H1 (cell line): ENCODE measurements at regions not wholly inside any gene's neighbourhood (a gene's known extent, or its start where the extent isn't known, plus 50 kb on each side); places are given as distances from the start of the nearest gene placed in this dataset.

ENCODE experiments used
- CTCF ChIA-PET: fragments of 300-600 bp; sonication (Branson Sonifier 250); formaldehyde crosslinking; loops from one replicate; lab custom pipeline; 2021; ENCODE audit not compliant: partially characterized antibody; lab: Charles Lee
- POLR2A ChIA-PET: fragments of 300-600 bp; sonication (Branson Sonifier 250); formaldehyde crosslinking; loops from one replicate; lab custom pipeline; 2021; ENCODE audit warnings: inconsistent platforms; ENCODE audit not compliant: partially characterized antibody; lab: Charles Lee
- DNase-seq, 2 experiments: peaks; one replicate each; pipeline versions ENCODE4 v3.0.0 to v3.0.0-alpha.2; 2010 to 2022; ENCODE audit warnings: low spot score in 2 of 2, low read depth in 1 of 2, mixed read lengths in 1 of 2
- FAIRE-seq: peaks from 2 replicates; lab custom pipeline; 2011; peaks lifted over from hg19 to GRCh38; lab: Jason Lieb, UNC
- H2AFZ ChIP-seq: 2 replicates; pipeline ENCODE4 v1.8.1; 2012; ENCODE audit warnings: low read length, inconsistent platforms
- H2AK5ac ChIP-seq: 2 replicates; pipeline ENCODE4 v1.6.1; 2013; ENCODE audit warnings: low read depth, low read length
- H2BK120ac ChIP-seq: replicated peaks from 2 replicates; pipeline ENCODE3; 2013; ENCODE audit warnings: low read depth, low read length, inconsistent platforms
- H2BK12ac ChIP-seq: 2 replicates; pipeline ENCODE4 v1.6.1; 2013; ENCODE audit warnings: low read depth, low read length
- H2BK15ac ChIP-seq: 2 replicates; pipeline ENCODE4 v1.6.1; 2013; ENCODE audit warnings: low read length
- H2BK20ac ChIP-seq: 2 replicates; pipeline ENCODE4 v1.6.1; 2013; ENCODE audit warnings: low read length
- H2BK5ac ChIP-seq: 2 replicates; pipeline ENCODE4 v1.6.1; 2013; ENCODE audit warnings: low read depth, low read length
- H3K14ac ChIP-seq: 2 replicates; pipeline ENCODE4 v1.6.1; 2013; ENCODE audit warnings: inconsistent platforms; ENCODE audit not compliant: insufficient read length
- H3K18ac ChIP-seq: 2 replicates; pipeline ENCODE4 v1.6.1; 2013; ENCODE audit warnings: low read length; ENCODE audit errors: extremely low read depth
- H3K23ac ChIP-seq: 2 replicates; pipeline ENCODE4 v1.6.1; 2013; ENCODE audit warnings: inconsistent platforms; ENCODE audit not compliant: insufficient read length
- H3K23me2 ChIP-seq: 2 replicates; pipeline ENCODE4 v1.6.1; 2013; ENCODE audit warnings: low read depth, low read length
- H3K27ac ChIP-seq: 2 replicates; pipeline ENCODE4 v1.6.1; 2011; ENCODE audit warnings: low read depth, low read length, inconsistent platforms
- H3K27me3 ChIP-seq, 4 experiments: replicated peaks in 1 of 4; 1 replicate in 1 of 4; 2 replicates in 3 of 4; pipeline versions ENCODE4 v1.6.1 to v1.8.1; 2011 to 2013; ENCODE audit warnings: low read length in 3 of 4, mild to moderate bottlenecking in 3 of 4, inconsistent platforms in 2 of 4, mixed read lengths in 2 of 4, moderate library complexity in 1 of 4; ENCODE audit not compliant: control insufficient read depth in 3 of 4, insufficient read depth in 3 of 4; ENCODE audit errors: extremely low read depth in 1 of 4
- H3K36me3 ChIP-seq, 4 experiments: 2 replicates each; pipeline versions ENCODE4 v1.6.1 to v1.8.1; 2011 to 2013; ENCODE audit warnings: mild to moderate bottlenecking in 4 of 4, low read length in 3 of 4, moderate library complexity in 2 of 4, control low read depth in 1 of 4, inconsistent platforms in 1 of 4; ENCODE audit not compliant: insufficient read depth in 4 of 4, control insufficient read depth in 2 of 4
- H3K4ac ChIP-seq: replicated peaks from 2 replicates; pipeline ENCODE3; 2013; ENCODE audit warnings: low read length, low read depth, mixed read lengths, inconsistent platforms; ENCODE audit not compliant: insufficient read length
- H3K4me1 ChIP-seq, 4 experiments: replicated peaks in 1 of 4; 1 replicate in 1 of 4; 2 replicates in 3 of 4; pipeline versions ENCODE4 v1.6.1 to v1.8.1; 2011 to 2013; ENCODE audit warnings: low read length in 3 of 4, inconsistent platforms in 2 of 4, mixed read lengths in 1 of 4; ENCODE audit not compliant: insufficient read depth in 4 of 4, control insufficient read depth in 3 of 4
- H3K4me2 ChIP-seq, 2 experiments: 2 replicates each; pipeline versions ENCODE4 v1.6.1 to v1.8.1; 2011 to 2013; ENCODE audit warnings: low read depth in 2 of 2, low read length in 2 of 2, control low read depth in 1 of 2, inconsistent platforms in 1 of 2, mild to moderate bottlenecking in 1 of 2; ENCODE audit not compliant: insufficient read depth in 1 of 2
- H3K4me3 ChIP-seq, 4 experiments: fragments of 200-600, 300-600 bp in 1 of 4; sonication (generic), shearing (Covaris generic), sonication (Bioruptor Twin) in 1 of 4; 2 replicates each; pipeline versions ENCODE4 v1.5.1 to v1.8.1; 2011 to 2016; ENCODE audit warnings: low read length in 4 of 4, low read depth in 3 of 4, control low read depth in 2 of 4, inconsistent platforms in 2 of 4, mild to moderate bottlenecking in 2 of 4, mixed read lengths in 1 of 4, moderate library complexity in 1 of 4; ENCODE audit not compliant: insufficient read depth in 2 of 4; ENCODE audit errors: extremely low read depth in 1 of 4
- H3K56ac ChIP-seq: replicated peaks from 2 replicates; pipeline ENCODE3; 2013; ENCODE audit warnings: low read depth, mild to moderate bottlenecking, mixed read lengths, low read length, inconsistent platforms; ENCODE audit not compliant: insufficient read length
- H3K79me1 ChIP-seq: 2 replicates; pipeline ENCODE4 v1.6.1; 2013; ENCODE audit warnings: low read depth, low read length, control low read depth
- H3K79me2 ChIP-seq, 2 experiments: 2 replicates each; pipeline versions ENCODE4 v1.6.1 to v1.8.1; 2012 to 2013; ENCODE audit warnings: low read length in 2 of 2, mild to moderate bottlenecking in 2 of 2, inconsistent platforms in 1 of 2; ENCODE audit not compliant: insufficient read depth in 2 of 2, control insufficient read depth in 1 of 2
- H3K9ac ChIP-seq, 4 experiments: replicated peaks in 1 of 4; 1 replicate in 1 of 4; 2 replicates in 3 of 4; pipeline versions ENCODE4 v1.6.1 to v1.8.1; 2011 to 2013; ENCODE audit warnings: low read depth in 3 of 4, low read length in 3 of 4, control low read depth in 2 of 4, mild to moderate bottlenecking in 2 of 4, moderate library complexity in 2 of 4, inconsistent platforms in 1 of 4; ENCODE audit errors: extremely low read depth in 1 of 4
- H3K9me3 ChIP-seq, 2 experiments: 2 replicates each; pipeline versions ENCODE4 v1.6.1 to v1.8.1; 2012 to 2013; ENCODE audit warnings: mild to moderate bottlenecking in 2 of 2, moderate library complexity in 2 of 2, control low read depth in 1 of 2, inconsistent platforms in 1 of 2, low read depth in 1 of 2, low read length in 1 of 2, mixed read lengths in 1 of 2; ENCODE audit not compliant: insufficient read depth in 2 of 2
- H4K20me1 ChIP-seq, 2 experiments: replicated peaks in 1 of 2; 2 replicates each; pipeline versions ENCODE3 to v1.8.1; 2011 to 2013; ENCODE audit warnings: inconsistent platforms in 2 of 2, low read length in 2 of 2, mild to moderate bottlenecking in 1 of 2; ENCODE audit not compliant: insufficient read depth in 2 of 2, control insufficient read depth in 1 of 2
- H4K5ac ChIP-seq: 2 replicates; pipeline ENCODE4 v1.6.1; 2013; ENCODE audit warnings: low read length, low read depth, mixed read lengths, inconsistent platforms; ENCODE audit not compliant: insufficient read length
- H4K8ac ChIP-seq: 2 replicates; pipeline ENCODE4 v1.8.0; 2013; ENCODE audit warnings: mild to moderate bottlenecking, moderate library complexity, low read length, inconsistent platforms; ENCODE audit not compliant: insufficient read depth; ENCODE audit errors: extremely low read depth
- H4K91ac ChIP-seq: replicated peaks from 2 replicates; pipeline ENCODE3; 2013; ENCODE audit warnings: low read length, mixed read lengths, inconsistent platforms; ENCODE audit not compliant: insufficient read length
- ATF2 ChIP-seq: IDR thresholded peaks from 2 replicates; pipeline ENCODE4 v1.6.1; 2012; ENCODE audit warnings: low read length, inconsistent platforms
- CBX5 ChIP-seq: fragments of 300-800, 300-1000 bp; sonication (generic); IDR thresholded peaks from 2 replicates; pipeline ENCODE4 v1.7.1; 2016; ENCODE audit warnings: antibody characterized with exemption, low read length, low read depth
- CHD1 ChIP-seq: IDR thresholded peaks from 2 replicates; pipeline ENCODE4 v1.6.1; 2012; ENCODE audit warnings: low read depth, low read length, improper control_type of control experiment
- CHD2 ChIP-seq: IDR thresholded peaks from 2 replicates; pipeline ENCODE4 v1.6.1; 2012; ENCODE audit warnings: low read length, improper control_type of control experiment
- E2F6 ChIP-seq: IDR thresholded peaks from 2 replicates; pipeline ENCODE4 v1.6.1; 2012; ENCODE audit warnings: inconsistent platforms
- GTF2F1 ChIP-seq: IDR thresholded peaks from 2 replicates; pipeline ENCODE4 v1.6.1; 2012; ENCODE audit warnings: low read depth, low read length, improper control_type of control experiment, borderline replicate concordance
- KDM5A ChIP-seq: fragments of 200-600 bp; IDR thresholded peaks from 2 replicates; pipeline ENCODE4 v1.7.1; 2012; ENCODE audit warnings: mild to moderate bottlenecking, low read length, inconsistent platforms, mixed read lengths
- POU5F1 ChIP-seq: IDR thresholded peaks from 2 replicates; pipeline ENCODE4 v1.6.1; 2011; ENCODE audit warnings: low read depth, mild to moderate bottlenecking, low read length, moderate library complexity
- RAD21 ChIP-seq, 2 experiments: IDR thresholded peaks in 1 of 2; conservative IDR thresholded peaks in 1 of 2; 2 replicates each; pipeline ENCODE4 v1.6.1; 2011; ENCODE audit warnings: low read depth in 2 of 2, low read length in 2 of 2, improper control_type of control experiment in 1 of 2, inconsistent platforms in 1 of 2, mild to moderate bottlenecking in 1 of 2, moderate library complexity in 1 of 2
- SIRT6 ChIP-seq: IDR thresholded peaks from one replicate; pipeline ENCODE4 v1.7.1; 2012; ENCODE audit warnings: low read length, inconsistent platforms
- SP2 ChIP-seq: IDR thresholded peaks from 2 replicates; pipeline ENCODE4 v1.6.1; 2012; ENCODE audit warnings: mild to moderate bottlenecking, low read length, inconsistent platforms
- SRF ChIP-seq: IDR thresholded peaks from 2 replicates; pipeline ENCODE4 v1.6.1; 2011; ENCODE audit warnings: mild to moderate bottlenecking, low read depth, low read length, moderate library complexity
- TBP ChIP-seq: IDR thresholded peaks from 2 replicates; pipeline ENCODE4 v1.6.1; 2011; ENCODE audit warnings: low read depth, low read length, improper control_type of control experiment
- YY1 ChIP-seq: IDR thresholded peaks from 2 replicates; pipeline ENCODE4 v1.6.1; 2011; ENCODE audit warnings: low read depth, mild to moderate bottlenecking, low read length

- Histone ChIP-seq H2BK15ac (no peak overlapping the region), H2AK5ac (no peak overlapping the region), H3K14ac (no peak overlapping the region), H2BK120ac (peak overlapping the region; percentile 94), H3K4me2 (peak overlapping the region in 1 of 2 experiments; percentile 32; a peak in 1 of 4 replicates), H3K9me3 (no peaks in the 10 kb centered on the region), H3K23me2 (no peaks in the 10 kb centered on the region), H3K23ac (no peak overlapping the region), H3K4ac (no peak overlapping the region), H3K9ac (no peak overlapping the region), H3K4me1 (peaks cover 0 to 7% (median 3%) of the 10 kb centered on the region in 4 experiments; a peak in 4 of 7 replicates), H2BK5ac (peak overlapping the region; percentile 78; the same call in 1 of the 2 replicates), H3K79me1 (no peaks in the 10 kb centered on the region), H3K36me3 (no peaks in the 10 kb centered on the region), H3K4me3 (no peak overlapping the region), H2BK12ac (no peak overlapping the region), H4K91ac (no peak overlapping the region), H2AFZ (no peak overlapping the region), H3K56ac (no peak overlapping the region), H4K8ac (no peak overlapping the region), H3K18ac (peak overlapping the region; percentile 93), H3K27me3 (no peaks in the 10 kb centered on the region), H4K5ac (no peak overlapping the region), H2BK20ac (no peak overlapping the region), H4K20me1 (no peaks in the 10 kb centered on the region), H3K79me2 (no peaks in the 10 kb centered on the region), H3K27ac (no peak overlapping the region)
- POLR2A ChIA-PET = no interaction called here
- CTCF ChIA-PET = no interaction called here
- DNase-seq = no peak
- FAIRE-seq = peak; percentile 39
- TF ChIP-seq RAD21 (IDR thresholded peaks at IDR 0.05 in 1 of 2, conservative IDR thresholded peaks at IDR 0.05 in 1 of 2; ENCODE audit: low read depth in 2 of 2, low read length in 2 of 2) (no peak), GTF2F1 (no peak), SIRT6 (no peak), TBP (no peak), SP2 (no peak), E2F6 (peak; percentile 19; the same call in 1 of the 2 replicates), POU5F1 (no peak; the same call in 1 of the 2 replicates), CHD1 (no peak), CHD2 (no peak), KDM5A (no peak), SRF (no peak), CBX5 (no peak), ATF2 (no peak), YY1 (no peak)
These were observed 425.4 kb upstream of the HTR1E start for GRCh38 chr6:86511962-86512361.
